Erythroblast (primary cell): ENCODE measurements at regions not wholly inside any gene's neighbourhood (a gene's known extent, or its start where the extent isn't known, plus 50 kb on each side); places are given as distances from the start of the nearest gene placed in this dataset.

Experiments
- GATA1 ChIP-seq: IDR thresholded peaks from 2 replicates; pipeline ENCODE4 v1.6.1; 2011; ENCODE audit warnings: low read depth, mild to moderate bottlenecking, control low read depth, low read length, moderate library complexity
- POLR2A ChIP-seq: IDR thresholded peaks from 2 replicates; pipeline ENCODE4 v1.6.1; 2011; ENCODE audit warnings: mild to moderate bottlenecking, low read length

DNA sequence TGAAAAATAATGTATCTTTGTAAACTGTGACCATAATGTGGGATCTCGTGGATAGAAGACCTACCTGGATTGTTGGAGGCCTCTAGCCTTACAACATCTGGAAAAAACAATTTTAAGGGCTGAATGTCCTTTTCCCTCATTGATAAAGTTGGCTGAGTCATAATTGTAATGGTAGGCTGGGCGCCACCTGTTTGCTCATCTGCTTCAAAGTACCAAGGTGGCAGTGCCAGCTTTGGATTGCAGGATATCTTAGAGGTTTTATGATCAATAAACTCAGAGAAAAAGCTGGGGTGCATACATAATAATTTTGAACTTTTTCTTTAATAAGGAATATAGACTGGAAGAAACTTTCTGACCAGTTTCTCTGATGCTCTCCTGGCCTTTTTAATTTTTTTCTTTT, 653.4 kb downstream of the MMUT start:
- no peak for TF ChIP-seq POLR2A
- TF ChIP-seq GATA1, result no peak
